GM20431 (cell line): ENCODE measurements at regions not wholly inside any gene's neighbourhood (a gene's known extent, or its start where the extent isn't known, plus 50 kb on each side); places are given as distances from the start of the nearest gene placed in this dataset.

Experiments
- in situ Hi-C: fragments of 300-500 bp; cut with MseI, MboI; formaldehyde crosslinking; loops from one replicate; pipeline ENCODE4 v1.15.0; 2020; ENCODE audit warnings: low sequenced_read_pairs; ENCODE audit not compliant: unreplicated experiment

GRCh38 chr2:195542067-195542466, 115.0 kb upstream of the SLC39A10 start:
- in situ Hi-C loops: no loop called here

- in situ Hi-C loops: no loop called here
These were observed 118.1 kb upstream of the SLC39A10 start for GRCh38 chr2:195538937-195539336.

GRCh38 chr2:195537811-195538210, 119.2 kb upstream of the SLC39A10 start:
- in situ Hi-C loops: no loop called here

GRCh38 chr2:195536906-195537305, 120.1 kb upstream of the SLC39A10 start:
- in situ Hi-C loops: no loop called here

GRCh38 chr2:195535911-195536522, 121.0 kb upstream of the SLC39A10 start:
- in situ Hi-C loops: no loop called here

- in situ Hi-C loops: no loop called here
These were observed 122.1 kb upstream of the SLC39A10 start for GRCh38 chr2:195534971-195535370.

- in situ Hi-C loops: no loop called here
These were observed 123.0 kb upstream of the SLC39A10 start for GRCh38 chr2:195533771-195534642.

- in situ Hi-C loops: no loop called here
These were observed 124.3 kb upstream of the SLC39A10 start for GRCh38 chr2:195532628-195533271.

- in situ Hi-C loops: no loop called here
These were observed 124.8 kb upstream of the SLC39A10 start for GRCh38 chr2:195532255-195532627.

GRCh38 chr2:195531754-195532153, 125.3 kb upstream of the SLC39A10 start:
- in situ Hi-C loops: no loop called here

- in situ Hi-C loops: loop anchor here (25.0 kb wide), 1 partner anchor 139 kb away; the partner anchor contains the start of gene SLC39A10
These were observed 133.8 kb upstream of the SLC39A10 start for GRCh38 chr2:195523242-195523641.

- in situ Hi-C loops: loop anchor here (25.0 kb wide), 1 partner anchor 141 kb away; the partner anchor contains the start of gene SLC39A10
These were observed 135.4 kb upstream of the SLC39A10 start for GRCh38 chr2:195521589-195521988.

GRCh38 chr2:195520671-195521155, 136.3 kb upstream of the SLC39A10 start:
- in situ Hi-C loops: loop anchor here (25.0 kb wide), 1 partner anchor 142 kb away; the partner anchor contains the start of gene SLC39A10

GRCh38 chr2:195515551-195515950, 141.5 kb upstream of the SLC39A10 start:
- in situ Hi-C loops: loop anchor here (25.0 kb wide), 1 partner anchor 147 kb away; the partner anchor contains the start of gene SLC39A10

GRCh38 chr2:195514365-195514764, 142.7 kb upstream of the SLC39A10 start:
- in situ Hi-C loops: loop anchor here (25.0 kb wide), 1 partner anchor 148 kb away; the partner anchor contains the start of gene SLC39A10

GRCh38 chr2:195513119-195513518, 143.9 kb upstream of the SLC39A10 start:
- in situ Hi-C loops: loop anchor here (25.0 kb wide), 1 partner anchor 149 kb away; the partner anchor contains the start of gene SLC39A10

- in situ Hi-C loops: loop anchor here (25.0 kb wide), 1 partner anchor 153 kb away; the partner anchor contains the start of gene SLC39A10
These were observed 147.5 kb upstream of the SLC39A10 start for GRCh38 chr2:195509551-195509950.

- in situ Hi-C loops: loop anchor here (25.0 kb wide), 1 partner anchor 154 kb away; the partner anchor contains the start of gene SLC39A10
These were observed 148.9 kb upstream of the SLC39A10 start for GRCh38 chr2:195508139-195508455.

GRCh38 chr2:195507447-195508138, 149.4 kb upstream of the SLC39A10 start:
- in situ Hi-C loops: loop anchor here (25.0 kb wide), 1 partner anchor 155 kb away; the partner anchor contains the start of gene SLC39A10

GRCh38 chr2:195505701-195506100, 151.3 kb upstream of the SLC39A10 start:
- in situ Hi-C loops: loop anchor here (25.0 kb wide), 1 partner anchor 157 kb away; the partner anchor contains the start of gene SLC39A10
